Midbrain (tissue), 1 donor: ENCODE measurements at regions not wholly inside any gene's neighbourhood (a gene's known extent, or its start where the extent isn't known, plus 50 kb on each side); places are given as distances from the start of the nearest gene placed in this dataset.

Experiments used
- DNase-seq: peaks from one replicate; lab custom pipeline; 2025; lab: John Stamatoyannopoulos, UW

DNA sequence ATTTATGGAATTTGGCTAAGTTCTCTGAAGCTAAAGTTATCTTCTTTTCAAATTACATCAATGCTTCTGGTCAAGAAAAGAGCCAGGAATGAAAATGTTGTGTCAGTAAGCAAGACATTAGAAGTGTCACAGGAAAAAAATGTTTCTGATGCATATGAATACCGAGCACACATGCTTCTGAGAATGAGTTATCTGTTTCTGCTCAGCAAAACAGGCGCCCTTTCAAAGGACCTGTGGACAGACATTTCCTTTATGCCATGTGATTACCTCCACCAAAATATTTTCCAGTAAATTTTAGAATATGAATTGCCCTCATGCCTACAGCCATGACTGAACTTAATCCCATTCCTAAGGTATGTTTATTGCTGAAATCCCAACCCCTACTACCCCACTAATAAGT lies 55.4 kb upstream of the RNF180 start:
- DNase-seq = no peak

GRCh38 chr5:64108674-64109073 lies 57.0 kb upstream of the RNF180 start:
- DNase-seq = no peak

- no peak for DNase-seq
Observed at GRCh38 chr5:64100203-64100602, 65.4 kb upstream of the RNF180 start.

- no peak for DNase-seq
Observed at GRCh38 chr5:64096771-64097170, 68.9 kb upstream of the RNF180 start.

DNA sequence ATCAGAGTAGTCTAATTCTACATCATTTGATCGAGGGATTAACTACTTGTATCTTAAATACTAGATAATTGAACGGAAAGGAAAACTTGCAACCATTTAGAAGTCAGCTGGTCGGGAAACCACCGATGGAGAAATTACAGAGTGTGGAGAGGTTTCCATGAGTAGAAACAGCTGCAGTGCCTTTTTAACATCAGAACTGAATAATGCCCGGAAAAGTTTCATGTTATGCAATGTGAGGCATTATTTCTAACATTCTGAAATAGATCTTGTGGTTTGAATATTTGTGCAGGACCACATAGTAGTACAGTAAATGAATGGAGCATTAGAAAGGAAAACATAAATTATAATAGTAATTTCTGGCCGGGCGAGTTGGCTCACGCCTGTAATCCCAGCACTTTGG lies 88.1 kb upstream of the RNF180 start:
- no peak for DNase-seq

- DNase-seq = peak; percentile 32
Observed at GRCh38 chr5:64074533-64074932, 91.1 kb upstream of the RNF180 start.

DNA sequence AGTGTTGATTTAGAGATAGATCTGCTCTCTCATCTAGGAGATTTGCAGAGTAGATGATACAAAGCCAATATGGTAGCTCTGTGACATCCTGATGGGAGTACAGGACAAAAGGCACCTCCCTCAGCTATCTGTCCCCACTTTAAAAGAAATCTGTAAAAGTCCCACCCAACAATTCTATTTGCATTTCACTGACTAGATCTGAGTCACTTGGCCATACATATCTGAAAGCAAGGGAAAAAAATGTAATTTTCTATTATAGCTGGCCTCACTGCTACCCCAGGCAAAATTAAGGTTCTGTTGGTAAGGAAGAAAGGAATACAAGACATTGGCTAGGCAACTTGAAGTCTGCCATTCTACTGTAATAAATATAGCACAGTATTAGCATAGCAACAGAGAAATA lies 96.2 kb upstream of the RNF180 start:
- DNase-seq = no peak

- DNase-seq = no peak
Observed at GRCh38 chr5:64050296-64050695, 88.1 kb upstream of the HTR1A start.

GRCh38 chr5:64040490-64040889 lies 78.2 kb upstream of the HTR1A start:
- DNase-seq = no peak

DNA sequence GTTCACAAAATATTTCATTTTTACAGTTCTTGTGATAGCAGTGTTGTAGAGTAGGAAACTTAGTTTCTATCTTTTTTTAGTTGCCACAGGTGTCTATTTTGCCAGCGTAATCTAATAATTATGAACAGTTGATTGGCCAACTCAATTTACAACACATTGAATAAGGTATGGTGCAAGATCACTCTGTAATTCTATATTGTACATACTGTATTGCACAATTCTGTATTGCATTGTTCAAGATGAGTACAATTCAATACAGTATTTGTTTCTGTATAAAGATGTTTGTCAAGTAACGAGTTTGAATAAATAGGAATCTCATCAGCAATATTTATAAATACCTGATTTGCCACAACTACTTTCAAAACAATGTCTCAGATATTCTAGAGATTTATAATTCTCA lies 64.2 kb upstream of the HTR1A start:
- no peak for DNase-seq

DNA sequence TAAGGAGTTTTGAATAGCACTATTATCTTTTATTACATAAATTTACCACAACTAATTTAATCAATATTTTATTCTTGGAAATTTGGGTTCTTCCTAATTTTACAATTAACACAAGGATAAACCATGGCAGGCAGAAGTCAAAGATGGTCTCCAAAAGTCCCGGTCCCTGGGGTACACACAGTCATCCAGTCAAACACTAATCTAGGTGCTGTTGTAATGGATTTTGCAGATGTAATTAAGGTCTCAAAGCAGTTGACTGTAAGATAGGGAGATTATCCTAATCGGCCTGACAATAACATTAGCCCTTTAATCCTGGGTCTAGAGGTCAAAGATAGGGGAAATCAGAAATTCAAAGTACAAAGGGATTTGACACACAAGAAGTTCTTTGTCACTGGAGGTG lies 57.5 kb upstream of the HTR1A start:
- no peak for DNase-seq

- no peak for DNase-seq
Observed at GRCh38 chr5:64018966-64019365, 56.7 kb upstream of the HTR1A start.

- no peak for DNase-seq
Observed at GRCh38 chr5:64015824-64016223, 53.6 kb upstream of the HTR1A start.
